ENCODE measurements at regions not wholly inside any gene's neighbourhood (a gene's known extent, or its start where the extent isn't known, plus 50 kb on each side); places are given as distances from the start of the nearest gene placed in this dataset.

- TF ChIP-seq CTCF (IDR thresholded peaks at IDR 0.05) (no peak), ZFX (IDR thresholded peaks at IDR 0.05; ENCODE audit: borderline replicate concordance) (no peak)
These were observed 127.5 kb downstream of the PAPOLA start for GRCh38 chr14:96629558-96630222.

Data from 22Rv1 (cell line).